ENCODE measurements at regions not wholly inside any gene's neighbourhood (a gene's known extent, or its start where the extent isn't known, plus 50 kb on each side); places are given as distances from the start of the nearest gene placed in this dataset.

- ATAC-seq (no peak), FAIRE-seq (no peak)
- intact Hi-C loops (cut with micrococcal nuclease; ENCODE audit: unreplicated experiment), result no loop called here
Observed at GRCh38 chr20:40943591-40943990, 85.0 kb upstream of the TOP1 start.

GRCh38 chr20:40945189-40945588 lies 83.4 kb upstream of the TOP1 start:
- no peak overlapping the region for H2AFZ ChIP-seq (ENCODE audit: low read length)
- peak; percentile 66 for ATAC-seq
- in situ Hi-C loops (cut with HindIII; ENCODE audit: extremely low pct_ligation_motif_present, low pct_unique_long_range_greater_than_20kb), result no loop called here
- H3K27me3 ChIP-seq (ENCODE audit: control insufficient read depth in 1 of 2, insufficient read depth in 2 of 2, low read length in 2 of 2), result peaks cover 0 to 13% of the 10 kb centered on the region in 2 experiments; a peak in 2 of 5 replicates
- intact Hi-C loops (cut with micrococcal nuclease; ENCODE audit: unreplicated experiment), result loop anchor here (5.0 kb wide), 2 partner anchors 678 to 783 kb away; no protein-coding TSS in a partner anchor
- no peaks in the 10 kb centered on the region for H3K36me3 ChIP-seq (replicated peaks in 1 of 2; ENCODE audit: control insufficient read depth in 1 of 2, insufficient read depth in 2 of 2, low read length in 2 of 2)
- peak; percentile 26 for FAIRE-seq
- H4K20me1 ChIP-seq (ENCODE audit: insufficient read depth, low read length), result no peaks in the 10 kb centered on the region
- ChIA-PET POLR2A (no interaction called here), CTCF (ENCODE audit: low intra/inter-chr PET ratio, low total read pairs) (interaction anchor here (1.8 to 2.1 kb wide), 2 partner anchors 148 to 204 kb away, joined by 11 to 16 read pairs; no protein-coding TSS in a partner anchor)
- H3K9me3 ChIP-seq (ENCODE audit: low read length), result no peaks in the 10 kb centered on the region
- no peak overlapping the region for H3K27ac ChIP-seq (ENCODE audit: extremely low read length, insufficient read depth, low read length)
- H3K79me2 ChIP-seq (ENCODE audit: insufficient read depth, low read length), result no peaks in the 10 kb centered on the region
- no peak overlapping the region for H3K4me3 ChIP-seq (replicated peaks in 1 of 3; ENCODE audit: insufficient read depth in 1 of 3, low read depth in 2 of 3, low read length in 3 of 3)
- H3K9ac ChIP-seq (ENCODE audit: insufficient read depth, low read depth, low read length), result no peak overlapping the region
- H3K4me1 ChIP-seq (ENCODE audit: insufficient read depth, low read length), result peaks cover 11% of the 10 kb centered on the region
- no peak overlapping the region for H3K4me2 ChIP-seq (ENCODE audit: low read depth, low read length)
- no peak for DNase-seq (ENCODE audit: low spot score)
- 4% methylated on average over 5 of the region's 5 CpGs for WGBS (ENCODE audit: low lambda C conversion rate)
- BruUV-seq (replicated peaks), result no TSS peak
- TF ChIP-seq ZNF788 (CRISPR knock-in tag; IDR thresholded peaks at IDR 0.05; ENCODE audit: borderline replicate concordance), result peak; percentile 32; the same call in 1 of the 2 replicates
- no peak for TF ChIP-seq KDM4B (CRISPR knock-in tag; IDR thresholded peaks at IDR 0.05)
- no peak for TF ChIP-seq SP2 (CRISPR knock-in tag; IDR thresholded peaks at IDR 0.05)
- TF ChIP-seq ZNF761 (CRISPR knock-in tag; conservative IDR thresholded peaks at IDR 0.05), result no peak
- no peak for TF ChIP-seq PREB (CRISPR knock-in tag; IDR thresholded peaks at IDR 0.05)
- TF ChIP-seq RAD21 (CRISPR knock-in tag; IDR thresholded peaks at IDR 0.05), result no peak
- TF ChIP-seq ZSCAN30 (CRISPR knock-in tag; IDR thresholded peaks at IDR 0.05), result no peak
- TF ChIP-seq IKZF1 (IDR thresholded peaks at IDR 0.05), result no peak
- no peak for TF ChIP-seq ZNF24 (IDR thresholded peaks at IDR 0.05)
- no peak for TF ChIP-seq ZUFSP (CRISPR knock-in tag; IDR thresholded peaks at IDR 0.05; ENCODE audit: borderline replicate concordance)
- no peak for TF ChIP-seq ZNF441 (CRISPR knock-in tag; IDR thresholded peaks at IDR 0.05; ENCODE audit: borderline replicate concordance)
- TF ChIP-seq SALL2 (CRISPR knock-in tag; IDR thresholded peaks at IDR 0.05), result no peak

More at GRCh38 chr20:40943591-40943990, 85.0 kb upstream of the TOP1 start:
- BruUV-seq (replicated peaks), result no TSS peak
- in situ Hi-C loops (cut with HindIII; ENCODE audit: extremely low pct_ligation_motif_present, low pct_unique_long_range_greater_than_20kb), result loop anchor here (5.0 kb wide), 2 partner anchors 141 to 201 kb away; no protein-coding TSS in a partner anchor
- no peaks in the 10 kb centered on the region for H3K79me2 ChIP-seq (ENCODE audit: insufficient read depth, low read length)
- no peak overlapping the region for H3K27ac ChIP-seq (ENCODE audit: extremely low read length, insufficient read depth, low read length)
- no peaks in the 10 kb centered on the region for H3K36me3 ChIP-seq (replicated peaks in 1 of 2; ENCODE audit: control insufficient read depth in 1 of 2, insufficient read depth in 2 of 2, low read length in 2 of 2)
- DNase-seq (ENCODE audit: low spot score), result no peak
- H3K9ac ChIP-seq (ENCODE audit: insufficient read depth, low read depth, low read length), result no peak overlapping the region
- H3K27me3 ChIP-seq (ENCODE audit: control insufficient read depth in 1 of 2, insufficient read depth in 2 of 2, low read length in 2 of 2), result peaks cover 0 to 13% of the 10 kb centered on the region in 2 experiments; a peak in 2 of 5 replicates
- H3K4me3 ChIP-seq (replicated peaks in 1 of 3; ENCODE audit: insufficient read depth in 1 of 3, low read depth in 2 of 3, low read length in 3 of 3), result no peak overlapping the region
- ChIA-PET CTCF (ENCODE audit: low intra/inter-chr PET ratio, low total read pairs) (no interaction called here), POLR2A (no interaction called here)
- no peaks in the 10 kb centered on the region for H3K9me3 ChIP-seq (ENCODE audit: low read length)
- 5% methylated on average over 2 of the region's 2 CpGs for WGBS (ENCODE audit: low lambda C conversion rate)
- H4K20me1 ChIP-seq (ENCODE audit: insufficient read depth, low read length), result no peaks in the 10 kb centered on the region
- H3K4me2 ChIP-seq (ENCODE audit: low read depth, low read length), result no peak overlapping the region
- peaks cover 11% of the 10 kb centered on the region for H3K4me1 ChIP-seq (ENCODE audit: insufficient read depth, low read length)
- TF ChIP-seq IKZF4 (CRISPR knock-in tag; IDR thresholded peaks at IDR 0.05; ENCODE audit: borderline replicate concordance, low read depth, not compliant biosample characterization) (no peak), ZNF678 (CRISPR knock-in tag; IDR thresholded peaks at IDR 0.05) (no peak), ZNF275 (CRISPR knock-in tag; IDR thresholded peaks at IDR 0.05; ENCODE audit: borderline replicate concordance) (no peak)
- H2AFZ ChIP-seq (ENCODE audit: low read length), result no peak overlapping the region
